ENCODE measurements at regions not wholly inside any gene's neighbourhood (a gene's known extent, or its start where the extent isn't known, plus 50 kb on each side); places are given as distances from the start of the nearest gene placed in this dataset.
"Not testable (repeated sequence)": the region's sequence is repeated elsewhere in the genome, so short reads cannot be mapped to it uniquely, and the experiment has no call there.

DNA sequence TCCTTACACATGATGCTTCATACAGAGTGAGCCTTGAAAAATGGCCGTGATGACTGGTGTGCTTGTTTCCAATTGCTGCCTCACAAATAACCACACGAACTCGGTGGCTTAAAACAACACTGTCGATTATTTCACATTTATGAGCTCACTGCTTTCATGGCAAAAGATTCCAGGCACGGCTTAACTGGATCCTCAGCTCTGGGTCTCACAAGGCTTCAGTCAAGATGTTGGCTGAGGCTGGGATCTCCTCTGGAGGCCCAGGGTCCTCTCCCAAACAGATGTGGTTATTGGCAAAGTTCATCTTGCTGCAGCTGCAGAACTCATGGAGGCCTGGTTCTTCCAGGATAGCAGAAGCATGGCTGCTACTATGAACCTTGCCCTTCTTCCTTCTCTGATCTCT, 144.6 kb downstream of the TFAP2C start:
- DNase-seq = no peak

DNA sequence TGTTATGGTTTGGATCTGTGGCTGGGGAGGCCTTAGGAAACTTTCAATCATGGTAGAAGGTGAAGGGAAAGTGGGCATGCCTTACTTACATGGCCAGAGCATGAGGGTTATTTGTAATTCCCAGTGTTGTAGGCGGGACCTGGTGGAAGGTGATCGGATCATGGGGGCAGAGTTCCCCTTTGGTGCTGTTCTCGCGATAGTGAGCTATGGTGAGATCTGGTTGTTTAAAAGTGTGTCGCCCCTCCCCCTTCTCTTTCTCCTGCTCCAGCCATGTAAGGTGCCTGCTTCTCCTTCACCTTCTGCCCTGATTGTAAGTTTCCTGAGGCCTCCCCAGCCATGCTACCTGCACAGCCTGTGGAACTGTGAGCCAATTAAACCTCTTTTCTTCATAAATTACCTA, 145.8 kb downstream of the TFAP2C start:
- DNase-seq = no peak

DNA sequence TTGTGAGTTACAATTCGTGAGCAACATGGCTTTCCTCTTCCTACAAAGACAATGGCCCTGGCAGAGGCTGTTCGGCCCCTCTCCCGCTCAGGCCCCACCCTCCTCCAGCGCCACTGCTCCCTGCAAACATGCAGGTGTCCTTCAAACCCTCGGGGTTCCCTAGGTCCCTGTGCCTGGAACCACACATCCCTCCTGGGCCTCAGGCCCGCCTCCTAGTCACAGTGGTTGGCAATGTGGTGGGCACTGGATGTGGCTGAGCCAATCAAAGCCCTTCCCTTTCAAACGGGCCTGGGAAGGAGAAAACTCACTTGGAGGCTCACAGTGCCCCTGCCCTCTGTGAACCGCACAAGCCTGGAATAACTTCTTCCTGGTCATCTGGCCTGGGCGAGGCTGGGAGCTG, 147.2 kb downstream of the TFAP2C start:
- no peak for DNase-seq

DNA sequence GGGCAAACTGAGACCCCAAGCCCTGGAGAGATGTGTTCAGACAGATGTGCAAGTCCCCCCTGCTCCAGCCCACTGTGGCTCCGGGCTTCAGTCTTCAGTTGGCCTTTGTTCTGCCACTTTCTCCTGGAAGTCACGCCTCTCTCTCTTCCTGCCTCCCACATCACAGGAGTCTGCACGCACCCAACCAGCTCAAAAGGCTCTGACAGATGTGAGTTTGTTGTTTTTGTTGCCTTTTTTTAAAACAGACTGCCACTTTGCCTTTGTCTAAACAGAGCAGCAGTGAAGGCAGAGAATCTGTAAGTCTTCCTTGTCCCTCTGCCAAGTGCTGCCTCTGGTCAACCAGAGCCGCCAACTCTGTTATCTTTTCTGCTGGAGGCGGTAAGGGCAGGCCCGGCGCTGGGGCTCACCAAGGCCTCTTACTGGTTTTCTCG, 149.7 kb downstream of the TFAP2C start:
- no peak for DNase-seq

DNA sequence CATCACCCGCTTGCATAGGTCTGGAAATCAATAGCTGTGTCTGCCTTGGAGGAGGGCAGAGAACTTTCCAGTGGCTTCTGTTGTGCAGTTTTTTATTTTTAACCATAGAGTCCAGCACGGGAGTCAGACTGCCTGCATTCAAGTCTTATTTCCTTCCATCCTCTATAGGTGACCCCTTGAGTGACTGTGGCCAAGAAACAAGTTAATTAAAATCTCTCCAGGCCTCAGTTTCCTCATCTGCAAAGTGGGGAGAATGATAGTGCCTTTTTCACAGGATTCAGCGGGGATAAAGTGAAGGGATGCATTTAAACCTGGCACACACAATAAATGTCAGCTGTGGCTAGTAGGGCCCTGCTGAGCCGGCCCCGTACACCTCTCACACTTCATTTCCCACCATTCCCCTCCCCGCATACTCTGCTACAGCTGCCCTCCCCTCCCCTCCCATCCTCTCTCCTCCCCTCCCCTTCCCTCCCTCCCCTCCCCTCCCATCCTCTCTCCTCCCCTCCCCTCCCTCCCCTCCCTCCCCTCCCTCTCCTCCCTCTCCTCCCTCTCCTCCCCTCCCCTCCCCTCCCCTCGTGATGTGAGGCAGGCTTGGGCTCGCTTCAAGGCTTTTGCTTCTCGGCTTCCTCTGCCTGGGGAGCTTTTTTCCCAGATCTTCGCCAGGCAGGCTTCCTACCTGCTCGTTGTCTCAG, 150.5 kb downstream of the TFAP2C start:
- DNase-seq = no peak

DNA sequence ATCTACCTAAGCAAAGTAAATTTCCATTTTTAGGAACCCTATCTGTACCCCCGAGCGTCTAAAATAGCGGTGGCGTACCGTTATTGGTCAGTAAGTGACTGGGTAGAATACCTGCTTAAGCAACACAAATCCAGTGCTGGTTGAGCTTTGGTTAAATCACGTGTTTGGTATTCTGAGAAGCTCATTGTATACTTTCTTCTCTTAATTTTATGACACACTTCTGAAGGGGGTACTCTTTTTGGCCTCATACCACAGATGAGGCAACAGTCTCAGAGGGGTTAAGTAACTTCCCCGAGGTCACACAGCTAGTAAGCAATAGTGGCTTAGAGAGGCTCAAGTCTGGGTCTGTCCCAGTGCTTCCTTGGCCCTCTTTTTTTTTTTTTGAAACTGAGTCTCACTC, 151.2 kb downstream of the TFAP2C start:
- no peak for DNase-seq

DNA sequence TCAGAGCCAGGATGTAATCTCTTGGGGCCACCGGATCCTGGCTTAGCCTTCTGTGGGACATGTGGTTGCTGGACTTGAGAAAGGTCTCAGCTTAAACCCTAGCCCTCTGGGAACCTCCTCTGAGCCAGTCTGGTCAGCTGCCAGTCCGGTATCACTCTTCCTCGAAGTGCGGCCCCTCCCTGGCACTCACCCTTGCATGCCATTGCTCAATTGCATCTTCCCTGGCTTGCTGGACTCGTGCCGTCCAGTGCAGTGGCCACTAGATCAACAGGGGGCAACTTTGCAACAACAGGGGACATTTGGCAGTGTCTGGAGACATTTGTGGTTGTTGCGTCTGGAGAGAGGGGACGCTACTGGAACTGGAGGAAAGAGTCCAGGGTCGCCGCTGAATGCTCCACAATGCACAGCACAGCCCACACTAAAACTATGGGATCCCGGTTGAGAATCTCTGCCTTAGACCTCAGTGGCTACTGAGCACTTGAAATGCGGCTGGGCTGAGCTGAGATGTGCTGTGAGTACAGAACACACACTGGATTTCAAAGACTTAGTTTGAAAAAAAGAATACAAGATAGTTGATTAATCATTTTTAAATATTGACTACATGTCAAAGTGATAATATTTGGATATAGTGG, 152.1 kb downstream of the TFAP2C start:
- no peak for DNase-seq

DNA sequence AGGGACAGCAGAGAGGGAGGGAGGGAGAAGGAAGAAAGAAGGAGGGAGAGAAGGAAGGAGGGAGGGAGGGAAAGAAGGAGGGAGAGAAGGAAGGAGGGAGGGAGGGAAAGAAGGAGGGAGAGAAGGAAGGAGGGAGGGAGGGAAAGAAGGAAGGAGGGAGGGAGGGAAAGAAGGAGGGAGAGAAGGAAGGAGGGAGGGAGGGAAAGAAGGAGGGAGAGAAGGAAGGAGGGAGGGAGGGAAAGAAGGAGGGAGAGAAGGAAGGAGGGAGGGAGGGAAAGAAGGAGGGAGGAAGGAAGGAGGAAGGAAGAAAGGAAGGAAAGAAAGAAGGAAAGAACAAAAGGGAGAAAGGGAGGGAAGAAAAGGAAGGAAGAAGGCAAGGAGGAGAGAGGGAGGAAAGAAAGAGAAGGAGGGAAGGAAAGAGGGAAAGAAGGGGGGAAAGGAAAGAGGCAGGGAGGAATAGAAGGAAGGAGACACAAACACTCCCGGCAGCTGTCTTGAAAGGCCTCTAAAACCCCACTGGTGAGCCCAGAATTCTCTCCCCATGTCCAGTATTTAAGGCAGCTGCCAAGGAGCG, 153.0 kb downstream of the TFAP2C start:
- DNase-seq = not testable (repeated sequence)

DNA sequence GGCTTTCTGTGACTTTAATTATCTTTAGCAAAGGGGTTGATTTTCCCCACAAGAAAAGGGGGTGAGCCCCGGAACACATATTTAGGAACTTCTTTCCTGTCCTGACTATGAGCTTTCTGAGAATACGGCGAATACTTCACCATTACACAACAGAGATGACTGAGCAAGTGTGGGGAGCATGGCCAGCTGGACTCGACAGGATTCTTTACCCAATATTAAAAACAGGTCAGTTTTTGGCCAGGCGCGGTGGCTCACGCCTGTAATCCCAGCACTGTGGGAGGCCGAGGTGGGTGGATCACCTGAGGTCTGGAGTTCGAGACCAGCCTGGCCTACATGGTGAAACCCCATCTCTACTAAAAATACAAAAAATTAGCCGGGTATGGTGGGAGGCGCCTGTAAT, 153.7 kb downstream of the TFAP2C start:
- not testable (repeated sequence) for DNase-seq

DNA sequence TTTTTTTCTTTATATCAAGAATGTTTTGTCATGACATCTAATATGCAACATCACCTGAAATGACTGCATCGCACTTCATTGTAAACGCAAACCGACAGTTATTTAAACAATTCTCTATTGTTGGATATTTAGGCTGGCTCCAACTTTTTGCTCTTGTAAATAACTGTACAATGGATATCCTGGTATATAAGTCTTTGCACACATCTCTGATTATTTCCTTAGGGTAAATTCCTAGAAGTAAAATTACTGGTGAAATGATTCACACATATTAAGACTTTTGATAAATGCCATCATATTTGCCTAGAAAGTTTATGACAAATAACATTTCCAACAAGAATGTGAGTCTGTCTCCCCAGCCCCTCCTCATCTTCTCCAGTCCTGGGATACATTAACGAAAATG, 154.7 kb downstream of the TFAP2C start:
- no peak for DNase-seq

DNA sequence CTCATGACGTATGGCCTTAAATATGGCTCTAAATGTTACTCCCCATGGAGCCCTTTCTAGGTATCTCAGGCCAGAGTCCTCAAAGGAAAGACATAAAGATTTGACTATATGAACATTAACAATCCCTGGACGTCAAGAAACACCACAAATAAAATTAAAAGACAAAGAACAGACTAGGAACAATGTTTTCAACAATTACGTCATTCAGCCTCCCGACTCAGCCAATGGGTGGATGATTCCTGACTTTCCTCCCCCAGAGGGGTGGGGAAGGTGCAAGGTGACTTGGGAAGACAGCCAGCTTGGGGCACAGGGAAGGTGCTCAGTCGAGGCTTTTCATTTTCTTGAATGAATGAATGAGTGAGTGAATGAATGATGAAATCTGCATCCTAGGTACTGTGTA, 157.4 kb downstream of the TFAP2C start:
- DNase-seq = no peak

DNA sequence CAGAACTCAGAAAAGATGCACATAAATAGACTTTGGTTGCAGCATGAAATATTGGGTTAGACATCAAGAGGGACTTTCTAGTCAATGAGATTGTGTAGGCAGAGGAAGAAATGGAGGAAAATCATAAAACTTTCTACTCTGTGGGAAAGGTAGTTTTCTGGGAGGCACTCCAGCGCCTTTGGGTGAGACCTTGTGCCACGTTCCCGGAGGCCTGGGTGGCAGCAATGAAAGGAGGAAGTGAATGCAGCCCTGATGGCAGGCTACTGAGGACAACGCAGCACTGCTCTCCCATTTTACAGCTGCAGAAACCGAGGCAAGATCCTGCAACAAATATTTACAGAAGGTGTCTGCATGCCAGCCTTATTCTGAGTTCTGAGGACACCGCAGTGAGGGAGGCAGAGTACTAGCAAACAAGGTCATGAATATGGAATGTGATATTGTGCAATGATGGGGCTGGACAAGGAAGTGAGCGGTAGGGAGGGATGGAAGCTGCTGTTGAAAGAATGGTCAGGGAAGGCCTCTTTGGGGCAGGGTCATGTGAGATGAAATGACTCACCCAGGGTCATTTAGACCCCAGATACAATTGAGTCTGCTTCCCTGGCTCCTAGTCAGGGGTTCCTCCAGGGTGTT, 159.1 kb downstream of the TFAP2C start:
- no peak for DNase-seq

DNA sequence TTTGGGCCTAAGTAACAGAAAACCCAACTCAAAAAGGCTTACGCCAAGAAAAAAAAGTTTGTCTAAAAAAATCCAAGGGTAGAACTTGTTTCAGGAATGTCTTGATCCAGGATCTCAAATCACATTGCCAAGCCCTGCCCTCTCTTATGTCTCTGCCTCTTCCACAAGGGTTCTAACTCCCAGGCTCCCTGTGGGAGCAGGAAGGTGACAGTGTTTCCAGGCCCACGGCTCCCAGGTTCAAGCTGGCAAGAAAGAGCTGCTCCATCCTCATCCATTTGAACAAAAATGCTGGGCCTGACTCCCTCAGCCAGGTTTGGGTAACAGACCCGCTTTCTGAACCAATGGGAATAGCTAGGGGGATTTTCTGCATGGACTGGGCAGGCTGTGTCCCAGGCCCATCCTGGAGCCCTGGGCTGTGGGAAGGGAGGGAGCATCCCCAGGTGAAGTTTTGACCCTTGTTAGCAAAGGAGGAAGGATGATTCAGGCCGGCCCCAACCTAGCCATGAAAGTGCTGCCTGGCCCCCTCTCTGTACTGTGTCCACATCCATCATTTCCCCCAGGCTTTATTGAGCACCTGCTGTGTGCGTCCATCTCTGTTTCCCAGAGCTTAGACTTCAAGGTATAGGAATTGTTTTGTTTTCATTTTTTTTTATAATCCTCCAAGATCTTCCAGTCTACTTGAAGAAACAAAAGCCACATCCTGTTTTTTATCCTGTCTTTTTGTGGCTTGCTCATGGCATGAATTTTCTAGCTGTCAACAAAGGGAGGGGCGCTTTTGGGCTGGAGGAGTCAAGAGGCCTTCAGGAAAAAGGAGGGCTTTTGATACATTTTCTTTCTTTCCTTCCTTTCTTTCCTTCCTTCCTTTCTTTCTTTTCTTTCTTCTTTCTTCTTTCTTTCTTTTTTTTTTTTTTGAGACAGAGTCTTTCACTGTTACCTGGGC, 159.8 kb downstream of the TFAP2C start:
- DNase-seq = no peak

DNA sequence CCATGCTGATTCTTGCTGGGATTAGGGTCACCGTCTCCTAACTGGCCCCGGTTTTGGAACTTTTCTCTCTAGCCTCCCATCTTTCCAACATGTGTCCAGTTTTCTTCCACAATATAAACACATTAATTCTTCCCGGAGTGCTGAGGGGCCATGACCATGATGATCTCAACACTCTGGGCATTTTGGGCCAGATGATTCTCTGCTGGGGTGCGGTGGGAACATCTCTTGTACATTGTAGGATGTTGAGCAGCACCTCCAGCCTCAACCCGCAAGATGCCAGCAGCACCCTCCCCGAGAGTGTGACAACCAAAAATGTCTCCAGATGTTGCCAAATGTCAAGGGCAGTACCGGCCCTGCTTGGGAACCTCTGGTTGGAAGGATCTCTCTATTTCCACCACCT, 164.8 kb downstream of the TFAP2C start:
- no peak for DNase-seq

DNA sequence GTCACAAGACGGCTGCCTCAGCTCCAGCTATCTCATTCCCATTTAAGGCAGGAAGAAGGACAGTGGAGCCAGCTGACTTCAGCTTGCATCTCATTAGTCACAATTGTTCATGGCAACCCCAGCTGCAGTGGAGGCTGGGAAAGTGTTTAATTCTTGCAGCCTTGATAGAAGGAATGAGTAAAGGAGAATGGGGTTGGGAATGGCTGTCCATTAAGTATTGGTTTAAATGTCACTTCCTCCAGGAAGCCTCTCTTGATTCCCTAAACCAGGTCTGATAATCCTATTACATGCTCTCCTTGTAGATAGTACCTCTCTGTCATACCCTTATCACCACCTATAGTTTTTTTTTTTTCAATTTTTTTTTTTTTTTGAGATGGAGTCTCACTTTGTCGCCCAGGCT, 166.4 kb downstream of the TFAP2C start:
- no peak for DNase-seq

DNA sequence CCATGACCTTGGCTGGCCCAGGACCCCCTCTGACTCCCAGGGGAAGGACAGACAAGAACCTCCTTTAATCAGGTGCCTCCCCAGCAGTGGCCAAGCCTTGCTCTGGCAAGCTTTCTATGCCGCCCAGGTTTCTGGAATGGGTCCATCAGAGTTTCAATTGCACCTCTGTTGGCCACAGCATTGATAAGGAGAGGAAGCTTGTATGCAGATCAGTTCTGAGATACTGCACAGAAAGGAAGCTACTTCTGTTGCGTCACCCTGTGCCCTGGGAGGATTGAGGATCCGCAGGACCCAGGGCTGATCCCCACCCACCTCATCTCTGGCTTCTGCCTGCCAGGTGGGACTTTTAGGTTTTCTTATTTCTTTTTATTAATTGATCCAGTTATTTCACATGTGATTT, 167.2 kb downstream of the TFAP2C start:
- no peak for DNase-seq

DNA sequence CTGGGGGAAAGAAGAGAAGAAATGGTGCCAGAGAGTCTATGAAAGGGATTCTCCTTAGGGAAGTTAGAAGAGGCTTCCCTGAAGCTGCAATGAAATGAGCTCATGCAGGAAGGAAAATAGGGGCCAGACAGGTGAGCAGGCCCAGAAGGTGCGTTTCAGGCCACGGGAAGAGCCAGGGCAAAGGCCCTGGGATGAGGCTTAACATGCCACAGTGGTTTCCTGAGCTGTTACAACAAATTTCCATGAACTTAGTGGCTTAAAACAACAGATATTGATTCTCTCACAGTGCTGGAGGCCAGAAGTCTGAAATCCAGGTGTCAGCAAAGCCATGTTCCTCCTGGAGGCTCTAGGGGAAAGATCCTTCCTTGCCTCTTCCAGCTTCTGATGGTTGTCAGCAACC, 167.9 kb downstream of the TFAP2C start:
- DNase-seq = no peak

DNA sequence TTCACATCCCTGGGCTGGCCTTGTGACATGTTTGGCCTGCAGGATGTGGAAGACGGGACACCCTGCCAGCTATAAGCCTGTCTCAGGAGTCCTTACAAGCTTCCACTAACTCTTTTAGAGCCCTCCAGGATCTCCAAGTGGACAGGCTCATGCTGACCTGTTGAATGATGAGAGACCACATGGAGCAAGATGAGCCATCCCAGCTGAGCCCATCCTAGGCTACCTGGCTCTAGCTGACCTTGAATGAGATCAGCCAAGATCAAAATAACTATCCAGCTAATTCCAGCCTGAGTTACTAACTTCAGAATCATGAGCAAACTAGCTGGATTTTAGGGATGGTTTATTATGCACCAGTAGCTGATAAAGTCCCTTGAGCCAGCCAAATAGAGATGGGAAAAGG, 169.5 kb downstream of the TFAP2C start:
- no peak for DNase-seq

DNA sequence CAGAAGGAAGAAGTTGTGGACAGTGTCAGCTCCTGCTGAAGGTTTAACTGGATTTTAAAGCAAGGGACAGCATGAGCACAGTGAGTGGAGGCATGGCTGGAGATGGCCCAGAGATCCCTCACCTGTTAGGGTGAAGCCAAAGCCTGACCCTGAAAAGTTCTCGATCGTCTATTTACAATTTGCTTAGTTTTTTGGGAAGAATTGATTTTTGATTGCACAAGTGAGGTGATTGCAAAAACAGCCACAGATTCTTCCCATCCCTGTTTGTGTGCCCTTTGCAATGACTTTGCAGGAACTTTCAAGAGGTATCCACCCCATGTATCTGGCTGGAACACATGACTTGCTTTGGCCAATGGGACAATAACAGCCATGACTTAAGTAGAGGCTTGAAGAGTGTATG, 170.1 kb downstream of the TFAP2C start:
- DNase-seq = no peak

DNA sequence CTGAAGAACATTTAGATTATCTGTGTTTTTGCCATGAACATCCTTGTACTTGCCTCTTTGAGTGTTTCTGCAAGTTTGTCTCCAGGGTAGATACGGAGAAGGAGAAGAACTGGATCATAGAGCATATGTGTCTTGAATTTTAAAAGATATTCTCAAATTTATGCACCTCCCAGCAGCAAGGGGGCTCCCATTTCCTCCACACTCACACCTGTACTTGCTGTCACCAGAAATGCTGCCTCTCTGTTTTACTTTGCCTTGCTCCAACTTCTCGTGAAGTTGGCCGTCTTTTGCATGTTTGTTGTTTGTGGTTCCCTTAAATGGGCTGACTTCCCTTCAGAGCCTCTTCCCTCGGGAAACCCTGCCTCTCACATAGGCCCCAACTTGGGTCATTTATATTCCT, 171.0 kb downstream of the TFAP2C start:
- DNase-seq = no peak

DNA sequence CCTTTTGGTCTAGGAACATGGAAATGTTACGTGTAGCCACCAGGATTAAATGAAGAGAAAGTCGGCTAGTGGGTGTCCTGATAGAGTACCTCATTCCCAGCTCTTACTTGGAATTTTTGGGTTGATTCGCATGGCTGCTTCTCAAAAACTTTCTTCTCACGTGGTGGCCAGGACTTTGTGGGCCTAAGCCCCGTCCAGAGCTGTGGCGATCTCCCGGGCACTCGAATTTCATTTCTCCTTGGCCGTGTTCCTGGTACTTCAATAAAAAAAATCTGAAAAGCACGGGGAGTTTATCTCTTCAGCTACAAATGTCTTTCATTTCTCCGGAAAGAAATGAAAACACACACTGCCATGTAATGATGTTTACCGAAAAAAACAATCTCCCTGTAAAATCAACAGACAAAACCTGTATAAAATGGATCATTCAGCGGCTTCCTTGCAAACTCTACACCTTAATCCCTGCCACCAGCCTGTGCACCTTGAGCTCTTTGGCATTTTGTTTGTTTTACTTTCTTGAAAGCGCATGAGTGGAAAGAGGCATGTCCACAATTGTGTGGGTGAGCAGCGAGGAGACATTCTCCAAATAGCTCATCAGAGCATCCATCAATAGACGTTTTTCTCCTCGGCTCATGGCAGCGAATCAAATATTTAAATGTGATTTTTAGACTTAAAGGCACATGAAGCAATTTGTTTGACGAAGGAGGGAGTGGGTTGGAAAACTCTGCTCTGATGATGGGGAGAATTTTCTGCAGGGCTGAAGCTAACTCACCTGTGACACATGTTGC, 173.1 kb downstream of the TFAP2C start:
- no peak for DNase-seq

DNA sequence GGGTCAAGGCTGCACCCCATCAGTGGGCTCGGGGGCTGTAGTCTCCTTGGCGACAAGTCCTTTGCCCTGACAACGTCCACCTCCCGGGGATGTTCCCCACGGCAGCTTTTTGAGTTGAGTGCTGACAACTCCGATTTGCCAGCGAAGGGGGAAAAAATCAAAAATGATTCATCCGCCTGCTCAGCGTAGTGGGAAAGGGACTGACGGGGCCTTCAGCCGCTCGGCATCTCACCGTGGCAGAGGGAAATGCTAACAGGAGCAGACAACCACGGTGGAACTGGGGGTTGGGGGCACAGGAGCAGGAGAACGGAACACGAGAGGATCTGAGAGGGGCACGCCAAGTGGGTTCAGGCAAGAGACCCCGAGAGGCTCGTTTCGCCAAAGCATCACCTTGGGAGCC, 173.7 kb downstream of the TFAP2C start:
- no peak for DNase-seq
